Nephron progenitor cell (in vitro differentiated cells): ENCODE measurements at regions not wholly inside any gene's neighbourhood (a gene's known extent, or its start where the extent isn't known, plus 50 kb on each side); places are given as distances from the start of the nearest gene placed in this dataset.
"Not testable (repeated sequence)": the region's sequence is repeated elsewhere in the genome, so short reads cannot be mapped to it uniquely, and the experiment has no call there.

ENCODE experiments used
- DNase-seq: peaks from one replicate; pipeline ENCODE4 v3.0.0; 2021
- H3K27ac Mint-ChIP-seq: 2 replicates; pipeline ENCODE4 v1.8.0; 2021; ENCODE audit warnings: mild to moderate bottlenecking, moderate library complexity, mixed read lengths
- H3K27me3 Mint-ChIP-seq: 2 replicates; pipeline ENCODE4 v1.8.0; 2021; ENCODE audit warnings: mild to moderate bottlenecking, low read depth, mixed read lengths; ENCODE audit not compliant: poor library complexity
- H3K36me3 Mint-ChIP-seq: 2 replicates; pipeline ENCODE4 v1.8.0; 2021; ENCODE audit warnings: low read depth, mixed read lengths
- H3K4me1 Mint-ChIP-seq: 2 replicates; pipeline ENCODE4 v1.8.0; 2021; ENCODE audit warnings: mixed read lengths
- H3K4me3 Mint-ChIP-seq: 2 replicates; pipeline ENCODE4 v1.8.0; 2021; ENCODE audit warnings: mild to moderate bottlenecking, moderate library complexity, mixed read lengths
- H3K9me3 Mint-ChIP-seq: 2 replicates; pipeline ENCODE4 v1.8.0; 2021; ENCODE audit warnings: mild to moderate bottlenecking, moderate library complexity, mixed read lengths
- CTCF ChIP-seq: fragments of 200-600 bp; sonication (generic); IDR thresholded peaks from 2 replicates; pipeline ENCODE4 v1.5.0; 2021; ENCODE audit warnings: antibody characterized with exemption

GRCh38 chr20:33936656-33937055, 57.1 kb upstream of the RALY start:
- TF ChIP-seq CTCF: no peak
- Mint-ChIP-seq H3K9me3 (no peaks in the 10 kb centered on the region), H3K4me3 (no peak overlapping the region), H3K27me3 (peaks cover 3% of the 10 kb centered on the region), H3K4me1 (peaks cover 6% of the 10 kb centered on the region), H3K27ac (no peak overlapping the region), H3K36me3 (no peaks in the 10 kb centered on the region)
- DNase-seq: no peak

- H3K27ac Mint-ChIP-seq: peak overlapping the region; percentile 21
- H3K36me3 Mint-ChIP-seq, H3K27me3 Mint-ChIP-seq, H3K4me1 Mint-ChIP-seq, DNase-seq, H3K4me3 Mint-ChIP-seq, H3K9me3 Mint-ChIP-seq: not testable (repeated sequence)
Observed at GRCh38 chr20:33939031-33939430, 54.7 kb upstream of the RALY start.

- peaks cover 1% of the 10 kb centered on the region for H3K27me3 Mint-ChIP-seq
- H3K27ac Mint-ChIP-seq: no peak overlapping the region
Observed at GRCh38 chr20:33940666-33941065, 53.0 kb upstream of the RALY start.

More at GRCh38 chr20:33940666-33941065, 53.0 kb upstream of the RALY start:
- no peaks in the 10 kb centered on the region for H3K9me3 Mint-ChIP-seq
- H3K4me1 Mint-ChIP-seq: no peaks in the 10 kb centered on the region
- no peak for TF ChIP-seq CTCF
- DNase-seq: no peak
- H3K4me3 Mint-ChIP-seq: no peak overlapping the region
- no peaks in the 10 kb centered on the region for H3K36me3 Mint-ChIP-seq
